OCI-LY7 (cell line): ENCODE measurements at regions not wholly inside any gene's neighbourhood (a gene's known extent, or its start where the extent isn't known, plus 50 kb on each side); places are given as distances from the start of the nearest gene placed in this dataset.

ENCODE experiments used
- BruUV-seq: library from RNA; stranded (reverse); fragments of 400-500 nt; replicated peaks from 2 replicates; lab custom pipeline; 2021; lab: Mats Ljungman, UMichigan
- CTCF ChIA-PET: fragments of 300-600 bp; sonication (Branson Sonifier 250); formaldehyde crosslinking; loops from one replicate; lab custom pipeline; 2022; ENCODE audit warnings: antibody characterized with exemption; ENCODE audit not compliant: unreplicated experiment; lab: Charles Lee
- POLR2A ChIA-PET: fragments of 300-600 bp; sonication (Branson Sonifier 250); formaldehyde crosslinking; loops from one replicate; lab custom pipeline; 2022; ENCODE audit warnings: antibody characterized with exemption; lab: Charles Lee
- DNase-seq: peaks from one replicate; pipeline ENCODE4 v3.0.0-alpha.2; 2015; ENCODE audit warnings: low spot score
- H2AFZ ChIP-seq: fragments of 200-600 bp; sonication (generic), shearing (Covaris generic); 2 replicates; pipeline ENCODE4 v1.6.1; 2014; ENCODE audit warnings: mild to moderate bottlenecking, antibody characterized with exemption, low read length, moderate library complexity
- H3K27ac ChIP-seq: fragments of 200-600 bp; sonication (generic); 2 replicates; pipeline ENCODE4 v1.5.1; 2014; ENCODE audit warnings: mixed run types, low read depth, mild to moderate bottlenecking, moderate library complexity, low read length, inconsistent platforms; ENCODE audit not compliant: poor library complexity, severe bottlenecking
- H3K36me3 ChIP-seq: fragments of 200-600 bp; sonication (generic); 2 replicates; pipeline ENCODE4 v1.6.1; 2014; ENCODE audit warnings: mild to moderate bottlenecking, antibody characterized with exemption, low read length, moderate library complexity, mixed read lengths; ENCODE audit not compliant: insufficient read depth
- H3K4me1 ChIP-seq: fragments of 200-600 bp; sonication (generic); 2 replicates; pipeline ENCODE4 v1.5.1; 2014; ENCODE audit warnings: mild to moderate bottlenecking, low read length; ENCODE audit not compliant: insufficient read depth, poor library complexity, severe bottlenecking
- H3K4me2 ChIP-seq: fragments of 200-600 bp; sonication (generic); 2 replicates; pipeline ENCODE4 v1.6.1; 2014; ENCODE audit warnings: mild to moderate bottlenecking, low read length
- H3K4me3 ChIP-seq: fragments of 200-600 bp; sonication (generic); 2 replicates; pipeline ENCODE4 v1.5.1; 2014; ENCODE audit warnings: mild to moderate bottlenecking, low read depth, low read length; ENCODE audit not compliant: poor library complexity, severe bottlenecking
- H3K79me2 ChIP-seq: fragments of 200-600 bp; sonication (generic); 2 replicates; pipeline ENCODE4 v1.6.1; 2016; ENCODE audit warnings: low read depth, mild to moderate bottlenecking, low read length, moderate library complexity, mixed read lengths; ENCODE audit not compliant: insufficient read depth
- H3K9me2 ChIP-seq: fragments of 200-600 bp; sonication (generic); 2 replicates; pipeline ENCODE4 v1.6.1; 2016; ENCODE audit warnings: mild to moderate bottlenecking, low read length, mixed read lengths; ENCODE audit not compliant: insufficient read depth
- H3K9me3 ChIP-seq: fragments of 200-600 bp; sonication (generic); 2 replicates; pipeline ENCODE4 v1.6.1; 2014; ENCODE audit warnings: mild to moderate bottlenecking, mixed run types, low read length, mixed read lengths
- H4K20me1 ChIP-seq: fragments of 200-600 bp; sonication (generic); 2 replicates; pipeline ENCODE4 v1.6.1; 2014; ENCODE audit warnings: mild to moderate bottlenecking, antibody characterized with exemption, low read length, moderate library complexity, mixed read lengths; ENCODE audit not compliant: insufficient read depth
- CTCF ChIP-seq: fragments of 200-600 bp; sonication (generic); conservative IDR thresholded peaks from 2 replicates; pipeline ENCODE4 v1.5.1; 2014; ENCODE audit warnings: mild to moderate bottlenecking, antibody characterized with exemption, low read length, moderate library complexity, mixed read lengths
- EZH2phosphoT487 ChIP-seq: fragments of 200-600 bp; sonication (generic); IDR thresholded peaks from 2 replicates; pipeline ENCODE4 v1.6.1; 2018; ENCODE audit warnings: low read depth, borderline replicate concordance, mild to moderate bottlenecking, mixed run types, antibody characterized with exemption, low read length, moderate library complexity, mixed read lengths
- intact Hi-C: fragments of 100-400 bp; cut with micrococcal nuclease; formaldehyde crosslinking; loops from one replicate; pipeline ENCODE4 v1.10.0; 2022; ENCODE audit not compliant: unreplicated experiment

- BruUV-seq, result no TSS peak
- POLR2A ChIA-PET, result interaction anchor here (0.7 to 1.0 kb wide), 2 partner anchors 11 to 18 kb away, joined by 3 read pairs; no protein-coding TSS in a partner anchor
- no peaks in the 10 kb centered on the region for H4K20me1 ChIP-seq
- H3K36me3 ChIP-seq, result no peaks in the 10 kb centered on the region
- no peak overlapping the region for H3K4me2 ChIP-seq
- no peaks in the 10 kb centered on the region for H3K4me1 ChIP-seq
- no peak for DNase-seq
- no peak for TF ChIP-seq CTCF
- no peak for TF ChIP-seq EZH2phosphoT487
- no peak overlapping the region for H2AFZ ChIP-seq
- CTCF ChIA-PET, result no interaction called here
- no peaks in the 10 kb centered on the region for H3K9me2 ChIP-seq
- H3K4me3 ChIP-seq, result no peak overlapping the region
- no peak overlapping the region for H3K27ac ChIP-seq
- H3K9me3 ChIP-seq, result peaks cover 5% of the 10 kb centered on the region; the same call in 1 of the 2 replicates
- H3K79me2 ChIP-seq, result no peaks in the 10 kb centered on the region
- intact Hi-C loops, result no loop called here
Measured at GRCh38 chr11:96642583-96642982, 252.8 kb downstream of the JRKL start.

- ChIA-PET CTCF (no interaction called here), POLR2A (no interaction called here)
- Histone ChIP-seq H3K9me3 (peaks cover 5% of the 10 kb centered on the region; the same call in 1 of the 2 replicates), H2AFZ (no peak overlapping the region), H4K20me1 (no peaks in the 10 kb centered on the region), H3K9me2 (no peaks in the 10 kb centered on the region), H3K4me3 (no peak overlapping the region), H3K27ac (no peak overlapping the region), H3K79me2 (no peaks in the 10 kb centered on the region), H3K4me2 (no peak overlapping the region), H3K4me1 (no peaks in the 10 kb centered on the region), H3K36me3 (no peaks in the 10 kb centered on the region)
- intact Hi-C loops, result no loop called here
- TF ChIP-seq EZH2phosphoT487 (no peak), CTCF (no peak)
- BruUV-seq, result no TSS peak
- DNase-seq, result no peak
Measured at GRCh38 chr11:96643173-96643572, 253.4 kb downstream of the JRKL start.

- Histone ChIP-seq H3K4me2 (no peak overlapping the region), H3K27ac (no peak overlapping the region), H3K4me3 (no peak overlapping the region), H3K9me3 (peaks cover 5% of the 10 kb centered on the region; the same call in 1 of the 2 replicates), H2AFZ (no peak overlapping the region), H3K9me2 (no peaks in the 10 kb centered on the region), H4K20me1 (no peaks in the 10 kb centered on the region), H3K36me3 (no peaks in the 10 kb centered on the region), H3K4me1 (no peaks in the 10 kb centered on the region), H3K79me2 (no peaks in the 10 kb centered on the region)
- BruUV-seq, result no TSS peak
- CTCF ChIA-PET, result no interaction called here
- TF ChIP-seq EZH2phosphoT487 (no peak), CTCF (no peak)
- POLR2A ChIA-PET, result interaction anchor here (0.6 to 1.1 kb wide), 3 partner anchors 12 to 722 kb away, joined by 3 to 10 read pairs (median 3); no protein-coding TSS in a partner anchor
- intact Hi-C loops, result no loop called here
- DNase-seq, result no peak
Measured at GRCh38 chr11:96647621-96648020, 257.8 kb downstream of the JRKL start.
